ENCODE measurements at regions not wholly inside any gene's neighbourhood (a gene's known extent, or its start where the extent isn't known, plus 50 kb on each side); places are given as distances from the start of the nearest gene placed in this dataset.

GRCh38 chr7:106774213-106774767, 90.8 kb upstream of the PIK3CG start:
- no peak for DNase-seq (ENCODE audit: low spot score)
- intact Hi-C loops (cut with DNase I), result no loop called here

GRCh38 chr7:106774768-106775551, 90.1 kb upstream of the PIK3CG start:
- no peak for DNase-seq (ENCODE audit: low spot score)
- intact Hi-C loops (cut with DNase I), result no loop called here
- no peak for ATAC-seq

More at GRCh38 chr7:106774213-106774767, 90.8 kb upstream of the PIK3CG start:
- no peak for ATAC-seq

GRCh38 chr7:106775552-106775936, 89.5 kb upstream of the PIK3CG start:
- intact Hi-C loops (cut with DNase I), result no loop called here
- ATAC-seq (no peak), DNase-seq (ENCODE audit: low spot score) (no peak)

- ATAC-seq, result no peak
- intact Hi-C loops (cut with DNase I), result no loop called here
- no peak for DNase-seq (ENCODE audit: low spot score)
Measured at GRCh38 chr7:106775975-106776607, 89.0 kb upstream of the PIK3CG start.

GRCh38 chr7:106776618-106777347, 88.3 kb upstream of the PIK3CG start:
- intact Hi-C loops (cut with DNase I), result no loop called here
- DNase-seq (ENCODE audit: low spot score), result no peak
- no peak for ATAC-seq

GRCh38 chr7:106777674-106778299, 87.3 kb upstream of the PIK3CG start:
- intact Hi-C loops (cut with DNase I), result no loop called here
- ATAC-seq, result no peak
- no peak for DNase-seq (ENCODE audit: low spot score)

- intact Hi-C loops (cut with DNase I), result no loop called here
- no peak for DNase-seq (ENCODE audit: low spot score)
- no peak for ATAC-seq
Measured at GRCh38 chr7:106778656-106779250, 86.3 kb upstream of the PIK3CG start.

GRCh38 chr7:106779877-106780276, 85.2 kb upstream of the PIK3CG start:
- intact Hi-C loops (cut with DNase I), result no loop called here
- DNase-seq (ENCODE audit: low spot score) (no peak), ATAC-seq (no peak)

- DNase-seq (ENCODE audit: low spot score) (no peak), ATAC-seq (no peak)
- intact Hi-C loops (cut with DNase I), result no loop called here
Measured at GRCh38 chr7:106781007-106781406, 84.1 kb upstream of the PIK3CG start.

- DNase-seq (ENCODE audit: low spot score) (no peak), ATAC-seq (no peak)
- intact Hi-C loops (cut with DNase I), result no loop called here
Measured at GRCh38 chr7:106781828-106782544, 83.1 kb upstream of the PIK3CG start.

- intact Hi-C loops (cut with DNase I), result no loop called here
- DNase-seq (ENCODE audit: low spot score), result no peak
- no peak for ATAC-seq
Measured at GRCh38 chr7:106783286-106783685, 81.8 kb upstream of the PIK3CG start.

GRCh38 chr7:106788637-106789036, 76.4 kb upstream of the PIK3CG start:
- intact Hi-C loops (cut with DNase I), result no loop called here

GRCh38 chr7:106791526-106791925, 73.6 kb upstream of the PIK3CG start:
- intact Hi-C loops (cut with DNase I), result no loop called here
- no peak for DNase-seq (ENCODE audit: low spot score)
- ATAC-seq, result no peak

More at GRCh38 chr7:106788637-106789036, 76.4 kb upstream of the PIK3CG start:
- DNase-seq (ENCODE audit: low spot score) (no peak), ATAC-seq (no peak)

GRCh38 chr7:106792233-106792926, 72.7 kb upstream of the PIK3CG start:
- DNase-seq (ENCODE audit: low spot score) (no peak), ATAC-seq (no peak)
- intact Hi-C loops (cut with DNase I), result no loop called here

GRCh38 chr7:106793015-106793975, 71.8 kb upstream of the PIK3CG start:
- no peak for ATAC-seq
- intact Hi-C loops (cut with DNase I), result no loop called here
- DNase-seq (ENCODE audit: low spot score), result no peak

GRCh38 chr7:106794276-106795083, 70.6 kb upstream of the PIK3CG start:
- intact Hi-C loops (cut with DNase I), result no loop called here
- DNase-seq (ENCODE audit: low spot score) (no peak), ATAC-seq (no peak)
